Prostate gland (tissue), 2 donors: ENCODE measurements at regions not wholly inside any gene's neighbourhood (a gene's known extent, or its start where the extent isn't known, plus 50 kb on each side); places are given as distances from the start of the nearest gene placed in this dataset.
"Not testable (repeated sequence)": the region's sequence is repeated elsewhere in the genome, so short reads cannot be mapped to it uniquely, and the experiment has no call there.

ENCODE experiments used
- DNase-seq: peaks from one replicate; pipeline ENCODE4 v3.0.0-alpha.2; 2019; ENCODE audit warnings: low spot score
- H3K27ac ChIP-seq, 2 donors: fragments of 200-600 bp; sonication (generic); 2 replicates each; pipeline ENCODE4 v1.5.1; 2017 to 2019
- H3K27me3 ChIP-seq: fragments of 200-600 bp; sonication (generic); replicated peaks from 2 replicates; pipeline ENCODE4 v1.5.1; 2019; ENCODE audit not compliant: insufficient read depth
- H3K36me3 ChIP-seq, 2 donors: fragments of 200-600 bp; sonication (generic); 1 replicate in 1 of 2; 2 replicates in 1 of 2; pipeline versions ENCODE4 v1.5.1 to v1.8.1; 2017 to 2019
- H3K4me1 ChIP-seq: fragments of 200-600 bp; sonication (generic); replicated peaks from 2 replicates; pipeline ENCODE4 v1.5.1; 2019
- H3K4me3 ChIP-seq, 2 donors: fragments of 200-600 bp; sonication (generic); 2 replicates each; pipeline ENCODE4 v1.5.1; 2017 to 2019
- H3K9me3 ChIP-seq: fragments of 200-600 bp; sonication (generic); 2 replicates; pipeline ENCODE4 v1.5.1; 2017
- CTCF ChIP-seq, 4 experiments: fragments of 200-600 bp in 2 of 4; fragments of 450-650 bp in 2 of 4; sonication (generic) in 2 of 4; IDR thresholded peaks; 1 replicate in 3 of 4; 2 replicates in 1 of 4; pipeline ENCODE4 v1.5.1; 2016 to 2019; ENCODE audit warnings: antibody characterized with exemption in 4 of 4, mild to moderate bottlenecking in 2 of 4, moderate library complexity in 2 of 4
- POLR2A ChIP-seq: fragments of 450-650 bp; IDR thresholded peaks from one replicate; pipeline ENCODE4 v1.6.1; 2016; ENCODE audit warnings: antibody characterized with exemption, mild to moderate bottlenecking
- POLR2AphosphoS5 ChIP-seq: sonication (generic); formaldehyde crosslinking; IDR thresholded peaks from one replicate; pipeline ENCODE4 v1.6.1; 2017; ENCODE audit warnings: antibody characterized with exemption
- whole genome bisulfite sequencing: methylation state at CpG from one replicate; pipeline ENCODE4 v1.1.5; 2018; 5-methylcytosine and 5-hydroxymethylcytosine counted together
- intact Hi-C: fragments of 100-400 bp; cut with DNase I; formaldehyde crosslinking; loops from one replicate; pipeline ENCODE4 v1.14.2; 2022

- H3K27ac ChIP-seq: no peak overlapping the region
- no peak for TF ChIP-seq POLR2A
- no peak for TF ChIP-seq POLR2AphosphoS5
- TF ChIP-seq CTCF (IDR thresholded peaks at IDR 0.05): no peak
- no peak for DNase-seq
- no peaks in the 10 kb centered on the region for H3K4me1 ChIP-seq
- H3K4me3 ChIP-seq: no peak overlapping the region
- no peaks in the 10 kb centered on the region for H3K36me3 ChIP-seq
- H3K9me3 ChIP-seq: no peaks in the 10 kb centered on the region
- whole genome bisulfite sequencing: 68% methylated on average over 9 of the region's 9 CpGs
- H3K27me3 ChIP-seq: no peaks in the 10 kb centered on the region
- intact Hi-C loops: no loop called here
Measured at GRCh38 chr17:68097161-68097805, 61.7 kb downstream of the KPNA2 start.

GRCh38 chr17:68099341-68099753, 63.8 kb downstream of the KPNA2 start:
- intact Hi-C loops, H3K27me3 ChIP-seq, H3K4me1 ChIP-seq, H3K9me3 ChIP-seq, DNase-seq, H3K36me3 ChIP-seq, H3K4me3 ChIP-seq, H3K27ac ChIP-seq: not testable (repeated sequence)
- 95% methylated on average over 22 of the region's 29 CpGs for WGBS

GRCh38 chr17:68100000-68100641, 64.6 kb downstream of the KPNA2 start:
- no peak for DNase-seq
- H3K27ac ChIP-seq: no peak overlapping the region

GRCh38 chr17:68101075-68101986, 65.8 kb downstream of the KPNA2 start:
- intact Hi-C loops: no loop called here
- 3% methylated on average over 79 of the region's 88 CpGs for WGBS

More at GRCh38 chr17:68100000-68100641, 64.6 kb downstream of the KPNA2 start:
- TF ChIP-seq POLR2AphosphoS5: no peak
- no peak for TF ChIP-seq CTCF (IDR thresholded peaks at IDR 0.05)
- Histone ChIP-seq H3K36me3 (no peaks in the 10 kb centered on the region), H3K27me3 (no peaks in the 10 kb centered on the region), H3K9me3 (no peaks in the 10 kb centered on the region), H3K4me3 (no peak overlapping the region), H3K4me1 (peaks cover 4% of the 10 kb centered on the region)
- intact Hi-C loops: no loop called here
- 95% methylated on average over 17 of the region's 17 CpGs for WGBS

More at GRCh38 chr17:68101075-68101986, 65.8 kb downstream of the KPNA2 start:
- Histone ChIP-seq H3K27ac (peak overlapping the region; percentile 91 to 92), H3K4me1 (peaks cover 4% of the 10 kb centered on the region), H3K36me3 (no peaks in the 10 kb centered on the region), H3K4me3 (peak overlapping the region; percentile 72 to 90), H3K27me3 (no peaks in the 10 kb centered on the region), H3K9me3 (no peaks in the 10 kb centered on the region)
- DNase-seq: peak; percentile 95
- TF ChIP-seq CTCF (IDR thresholded peaks at IDR 0.05) (peak in 1 of 4 experiments; percentile 27), POLR2AphosphoS5 (peak; percentile 90), POLR2A (peak; percentile 91)
